ENCODE measurements at regions not wholly inside any gene's neighbourhood (a gene's known extent, or its start where the extent isn't known, plus 50 kb on each side); places are given as distances from the start of the nearest gene placed in this dataset.

DNA sequence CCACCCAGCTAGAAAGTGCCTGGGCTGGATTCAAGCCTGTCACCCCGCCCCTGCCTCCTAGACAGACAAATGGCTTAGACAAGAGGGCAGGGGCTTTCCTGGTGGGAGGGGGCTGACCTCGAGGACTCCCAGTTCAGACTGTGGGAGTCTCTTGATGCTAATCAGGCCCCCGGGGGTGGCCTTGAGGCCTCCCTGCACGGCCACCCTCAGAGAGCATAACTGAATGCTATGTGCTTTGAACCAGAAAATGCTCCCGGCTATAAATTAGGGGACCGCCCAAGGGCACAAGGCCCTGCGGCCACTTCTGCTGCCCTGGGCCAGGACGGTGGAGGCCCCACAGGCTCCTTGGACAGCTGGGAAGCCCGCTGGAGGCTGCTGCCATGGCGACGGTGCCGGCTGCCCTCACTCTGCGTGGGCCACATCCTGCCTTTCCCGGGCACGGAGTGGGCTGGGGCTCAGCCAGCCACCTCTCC lies 111.0 kb upstream of the NCOR2 start:
- Histone ChIP-seq H4K91ac (ENCODE audit: insufficient read length, low read depth, low read length) (no peak overlapping the region), H3K4me2 (ENCODE audit: insufficient read depth, insufficient read length, low read length) (no peak overlapping the region), H3T11ph (ENCODE audit: low read length) (no peak overlapping the region), H4K8ac (replicated peaks; ENCODE audit: insufficient read length, low read depth, low read length) (no peak overlapping the region), H3K27me3 (ENCODE audit: insufficient read depth, low read length) (no peaks in the 10 kb centered on the region), H2AFZ (ENCODE audit: low read length) (no peak overlapping the region), H3K23ac (ENCODE audit: insufficient read length, low read depth, low read length) (no peak overlapping the region), H2AK5ac (ENCODE audit: insufficient read length, low read length) (no peak overlapping the region), H3K4ac (ENCODE audit: low read depth, low read length) (no peak overlapping the region), H3K18ac (ENCODE audit: insufficient read length, low read depth, low read length) (no peak overlapping the region), H3K27ac (ENCODE audit: insufficient read length, low read depth, low read length) (no peak overlapping the region), H3K79me2 (ENCODE audit: insufficient read depth, low read length) (no peaks in the 10 kb centered on the region), H3K23me2 (ENCODE audit: insufficient read length, low read depth, low read length, poor library complexity, severe bottlenecking) (no peaks in the 10 kb centered on the region), H2BK15ac (ENCODE audit: low read depth, low read length) (no peak overlapping the region), H4K5ac (ENCODE audit: insufficient read length, low read depth, low read length) (no peak overlapping the region), H3K9ac (ENCODE audit: extremely low read depth, insufficient read length, low read length) (no peak overlapping the region), H2BK120ac (ENCODE audit: low read depth, low read length, poor library complexity, severe bottlenecking) (no peak overlapping the region), H2BK5ac (ENCODE audit: insufficient read length, low read length) (no peak overlapping the region), H2BK12ac (ENCODE audit: insufficient read length, low read depth, low read length) (no peak overlapping the region), H3K9me3 (ENCODE audit: control insufficient read depth, low read depth, low read length) (no peaks in the 10 kb centered on the region), H3K14ac (ENCODE audit: insufficient read depth, low read length) (no peak overlapping the region), H4K20me1 (ENCODE audit: control insufficient read depth, insufficient read depth, insufficient read length) (no peaks in the 10 kb centered on the region), H3K79me1 (ENCODE audit: insufficient read depth, low read depth, low read length, poor library complexity, severe bottlenecking) (no peaks in the 10 kb centered on the region), H3K4me1 (ENCODE audit: insufficient read depth, low read length) (no peaks in the 10 kb centered on the region; the same call in 1 of the 2 replicates), H2BK20ac (ENCODE audit: low read depth, low read length, poor library complexity, severe bottlenecking) (no peak overlapping the region), H3K56ac (ENCODE audit: insufficient read length, low read depth, low read length) (no peak overlapping the region)
- peaks cover 2% of the 10 kb centered on the region for H3K27me3 Mint-ChIP-seq (ENCODE audit: low read depth)
- H3K4me1 Mint-ChIP-seq: peaks cover 8 to 29% of the 10 kb centered on the region in 2 experiments
- no peak overlapping the region for H3K27ac Mint-ChIP-seq
- H3K4me3 Mint-ChIP-seq: no peak overlapping the region
- DNase-seq: no peak
- no peaks in the 10 kb centered on the region for H3K36me3 Mint-ChIP-seq (ENCODE audit: insufficient read depth in 1 of 3, low read depth in 3 of 3)
- no CpG with 5 or more reads among the region's 15 CpGs for WGBS (ENCODE audit: extremely low coverage, insufficient read length, low lambda C conversion rate)
- peaks cover 0 to 2% of the 10 kb centered on the region in 2 experiments; a peak in 2 of 5 replicates for H3K9me3 Mint-ChIP-seq
- TF ChIP-seq, protein P1, sequence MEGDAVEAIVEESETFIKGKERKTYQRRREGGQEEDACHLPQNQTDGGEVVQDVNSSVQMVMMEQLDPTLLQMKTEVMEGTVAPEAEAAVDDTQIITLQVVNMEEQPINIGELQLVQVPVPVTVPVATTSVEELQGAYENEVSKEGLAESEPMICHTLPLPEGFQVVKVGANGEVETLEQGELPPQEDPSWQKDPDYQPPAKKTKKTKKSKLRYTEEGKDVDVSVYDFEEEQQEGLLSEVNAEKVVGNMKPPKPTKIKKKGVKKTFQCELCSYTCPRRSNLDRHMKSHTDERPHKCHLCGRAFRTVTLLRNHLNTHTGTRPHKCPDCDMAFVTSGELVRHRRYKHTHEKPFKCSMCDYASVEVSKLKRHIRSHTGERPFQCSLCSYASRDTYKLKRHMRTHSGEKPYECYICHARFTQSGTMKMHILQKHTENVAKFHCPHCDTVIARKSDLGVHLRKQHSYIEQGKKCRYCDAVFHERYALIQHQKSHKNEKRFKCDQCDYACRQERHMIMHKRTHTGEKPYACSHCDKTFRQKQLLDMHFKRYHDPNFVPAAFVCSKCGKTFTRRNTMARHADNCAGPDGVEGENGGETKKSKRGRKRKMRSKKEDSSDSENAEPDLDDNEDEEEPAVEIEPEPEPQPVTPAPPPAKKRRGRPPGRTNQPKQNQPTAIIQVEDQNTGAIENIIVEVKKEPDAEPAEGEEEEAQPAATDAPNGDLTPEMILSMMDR (conservative IDR thresholded peaks at IDR 0.05): no peak

All from H9 (cell line).